ENCODE measurements at regions not wholly inside any gene's neighbourhood (a gene's known extent, or its start where the extent isn't known, plus 50 kb on each side); places are given as distances from the start of the nearest gene placed in this dataset.
"Not testable (repeated sequence)": the region's sequence is repeated elsewhere in the genome, so short reads cannot be mapped to it uniquely, and the experiment has no call there.

GRCh38 chr12:126219654-126220279 is 1154.5 kb downstream of the AACS start:
- DNase-seq, result no peak

- DNase-seq, result no peak
These were observed 1158.8 kb downstream of the AACS start for GRCh38 chr12:126224032-126224431.

- no peak for DNase-seq
These were observed 1163.7 kb downstream of the AACS start for GRCh38 chr12:126228936-126229335.

- no peak for DNase-seq
These were observed 1167.5 kb downstream of the AACS start for GRCh38 chr12:126232711-126233110.

- no peak for DNase-seq
These were observed 1168.4 kb downstream of the AACS start for GRCh38 chr12:126233625-126234024.

- DNase-seq, result no peak
These were observed 1178.7 kb downstream of the AACS start for GRCh38 chr12:126243814-126244440.

- no peak for DNase-seq
These were observed 1182.7 kb downstream of the AACS start for GRCh38 chr12:126247936-126248335.

GRCh38 chr12:126248871-126249403 is 1183.7 kb downstream of the AACS start:
- DNase-seq, result no peak

GRCh38 chr12:126258190-126258589 is 1193.0 kb downstream of the AACS start:
- no peak for DNase-seq

GRCh38 chr12:126262829-126263228 is 1197.6 kb downstream of the AACS start:
- DNase-seq, result no peak

- no peak for DNase-seq
These were observed 1203.0 kb downstream of the AACS start for GRCh38 chr12:126268222-126268621.

GRCh38 chr12:126271159-126271558 is 1205.9 kb downstream of the AACS start:
- DNase-seq, result no peak

GRCh38 chr12:126282691-126283090 is 1217.5 kb downstream of the AACS start:
- DNase-seq, result no peak

- no peak for DNase-seq
These were observed 1221.0 kb downstream of the AACS start for GRCh38 chr12:126286203-126286602.

GRCh38 chr12:126290456-126290855 is 1225.2 kb downstream of the AACS start:
- DNase-seq, result no peak

- DNase-seq, result not testable (repeated sequence)
These were observed 1226.8 kb downstream of the AACS start for GRCh38 chr12:126291987-126292386.

GRCh38 chr12:126295652-126296051 is 1230.4 kb downstream of the AACS start:
- no peak for DNase-seq

- no peak for DNase-seq
These were observed 1244.0 kb downstream of the AACS start for GRCh38 chr12:126309278-126309677.

GRCh38 chr12:126312457-126312856 is 1247.2 kb downstream of the AACS start:
- DNase-seq, result no peak

- no peak for DNase-seq
These were observed 1251.2 kb downstream of the AACS start for GRCh38 chr12:126316411-126316810.

- no peak for DNase-seq
These were observed 1272.6 kb downstream of the AACS start for GRCh38 chr12:126337556-126338441.

- no peak for DNase-seq
These were observed 1277.6 kb downstream of the AACS start for GRCh38 chr12:126342866-126343265.

- DNase-seq, result no peak
These were observed 1278.1 kb downstream of the AACS start for GRCh38 chr12:126343321-126343720.

- no peak for DNase-seq
These were observed 1280.9 kb downstream of the AACS start for GRCh38 chr12:126346087-126346486.
